ENCODE measurements at regions not wholly inside any gene's neighbourhood (a gene's known extent, or its start where the extent isn't known, plus 50 kb on each side); places are given as distances from the start of the nearest gene placed in this dataset.

GRCh38 chr3:20563985-20564384, 378.0 kb upstream of the SGO1 start (continued):
- TF ChIP-seq STAT6 (CRISPR knock-in tag; conservative IDR thresholded peaks at IDR 0.05; ENCODE audit: low read depth), result no peak

- Mint-ChIP-seq H3K4me1 (peaks cover 5% of the 10 kb centered on the region), H3K9me3 (no peaks in the 10 kb centered on the region), H3K4me3 (no peak overlapping the region), H3K27ac (no peak overlapping the region), H3K27me3 (ENCODE audit: low read depth) (no peaks in the 10 kb centered on the region), H3K36me3 (no peaks in the 10 kb centered on the region)
- ChIA-PET POLR2A (no interaction called here), CTCF (no interaction called here)
- ATAC-seq, result no peak
- DNase-seq (ENCODE audit: low spot score), result no peak
- TF ChIP-seq ZNF281 (CRISPR knock-in tag; IDR thresholded peaks at IDR 0.05) (no peak), ZNF232 (CRISPR knock-in tag; IDR thresholded peaks at IDR 0.05) (no peak), ATF2 (CRISPR knock-in tag; IDR thresholded peaks at IDR 0.05; ENCODE audit: borderline replicate concordance, low read depth) (no peak), ZBTB43 (CRISPR knock-in tag; IDR thresholded peaks at IDR 0.05) (no peak), EMX1 (CRISPR knock-in tag; IDR thresholded peaks at IDR 0.05) (no peak), USF2 (CRISPR knock-in tag; IDR thresholded peaks at IDR 0.05) (no peak), ZNF512 (CRISPR knock-in tag; IDR thresholded peaks at IDR 0.05; ENCODE audit: borderline replicate concordance) (no peak), IRF2 (CRISPR knock-in tag; IDR thresholded peaks at IDR 0.05; ENCODE audit: borderline replicate concordance, low read depth) (no peak), E2F4 (CRISPR knock-in tag; IDR thresholded peaks at IDR 0.05; ENCODE audit: borderline replicate concordance, low read depth) (no peak), MXD4 (CRISPR knock-in tag; IDR thresholded peaks at IDR 0.05; ENCODE audit: borderline replicate concordance) (no peak), PRRX2 (CRISPR knock-in tag; IDR thresholded peaks at IDR 0.05) (no peak), NFATC4 (CRISPR knock-in tag; IDR thresholded peaks at IDR 0.05) (no peak), TCF7 (CRISPR knock-in tag; IDR thresholded peaks at IDR 0.05; ENCODE audit: low read depth) (no peak)
These were observed 377.2 kb upstream of the SGO1 start for GRCh38 chr3:20563251-20563650.
